SU-DHL-6 (cell line): ENCODE measurements at regions not wholly inside any gene's neighbourhood (a gene's known extent, or its start where the extent isn't known, plus 50 kb on each side); places are given as distances from the start of the nearest gene placed in this dataset.

Experiments used
- H2AFZ ChIP-seq: fragments of 200-600 bp; sonication (generic); 2 replicates; pipeline ENCODE4 v1.6.1; 2014; ENCODE audit warnings: low read depth, mild to moderate bottlenecking, moderate library complexity, mixed read lengths, antibody characterized with exemption, low read length; ENCODE audit not compliant: severe bottlenecking
- H3F3A ChIP-seq: fragments of 200-600 bp; shearing (Covaris generic); 2 replicates; pipeline ENCODE4 v1.6.0; 2016; ENCODE audit warnings: antibody characterized with exemption, mild to moderate bottlenecking; ENCODE audit not compliant: insufficient read depth
- H3K27ac ChIP-seq: fragments of 200-600 bp; sonication (generic); 2 replicates; pipeline ENCODE4 v1.5.1; 2016; ENCODE audit warnings: low read depth, mild to moderate bottlenecking, low read length, moderate library complexity, mixed read lengths
- H3K27me3 ChIP-seq: fragments of 200-600 bp; sonication (generic), shearing (Covaris generic); 2 replicates; pipeline ENCODE4 v1.6.0; 2014; ENCODE audit warnings: mild to moderate bottlenecking, low read length
- H3K36me3 ChIP-seq: fragments of 200-600 bp; sonication (generic); 2 replicates; pipeline ENCODE4 v1.6.1; 2014; ENCODE audit warnings: mild to moderate bottlenecking, low read length, mixed read lengths
- H3K4me2 ChIP-seq: fragments of 300-600, 200-600 bp; shearing (Covaris generic), sonication (generic); 2 replicates; pipeline ENCODE4 v1.6.0; 2014; ENCODE audit warnings: low read length, low read depth, mild to moderate bottlenecking; ENCODE audit not compliant: poor library complexity, severe bottlenecking
- H3K4me3 ChIP-seq: fragments of 200-600 bp; sonication (generic); 2 replicates; pipeline ENCODE4 v1.5.1; 2014; ENCODE audit warnings: antibody characterized with exemption, low read length, mild to moderate bottlenecking, mixed read lengths; ENCODE audit not compliant: insufficient read depth, poor library complexity, severe bottlenecking
- H3K79me2 ChIP-seq: fragments of 200-600 bp; sonication (generic); 2 replicates; pipeline ENCODE4 v1.6.1; 2014; ENCODE audit warnings: mild to moderate bottlenecking, low read length, moderate library complexity; ENCODE audit not compliant: insufficient read depth
- H3K9ac ChIP-seq: fragments of 200-600 bp; sonication (generic); 2 replicates; pipeline ENCODE4 v1.7.0; 2014; ENCODE audit warnings: mild to moderate bottlenecking, low read length
- H3K9me2 ChIP-seq: fragments of 200-600 bp; sonication (generic); replicated peaks from 2 replicates; pipeline ENCODE4 v1.6.1; 2014; ENCODE audit warnings: low read length; ENCODE audit not compliant: insufficient read depth
- H3K9me3 ChIP-seq: fragments of 200-600 bp; sonication (generic); 2 replicates; pipeline ENCODE4 v1.6.1; 2014; ENCODE audit warnings: low read length, mixed read lengths; ENCODE audit not compliant: insufficient read depth
- H4K20me1 ChIP-seq: fragments of 200-600 bp; sonication (generic); 2 replicates; pipeline ENCODE4 v1.6.1; 2014; ENCODE audit warnings: low read depth, mild to moderate bottlenecking, antibody characterized with exemption, low read length, moderate library complexity, mixed read lengths
- CTCF ChIP-seq: fragments of 200-600 bp; sonication (generic); IDR thresholded peaks from one replicate; pipeline ENCODE4 v1.5.1; 2017; ENCODE audit warnings: antibody characterized with exemption, mild to moderate bottlenecking, low read length, moderate library complexity; ENCODE audit not compliant: insufficient read depth, poor library complexity, severe bottlenecking
- EZH2phosphoT487 ChIP-seq: fragments of 200-600 bp; sonication (generic), shearing (Covaris generic); conservative IDR thresholded peaks from 2 replicates; pipeline ENCODE4 v1.6.1; 2018; ENCODE audit warnings: mild to moderate bottlenecking, antibody characterized with exemption, low read length, moderate library complexity, mixed read lengths

DNA sequence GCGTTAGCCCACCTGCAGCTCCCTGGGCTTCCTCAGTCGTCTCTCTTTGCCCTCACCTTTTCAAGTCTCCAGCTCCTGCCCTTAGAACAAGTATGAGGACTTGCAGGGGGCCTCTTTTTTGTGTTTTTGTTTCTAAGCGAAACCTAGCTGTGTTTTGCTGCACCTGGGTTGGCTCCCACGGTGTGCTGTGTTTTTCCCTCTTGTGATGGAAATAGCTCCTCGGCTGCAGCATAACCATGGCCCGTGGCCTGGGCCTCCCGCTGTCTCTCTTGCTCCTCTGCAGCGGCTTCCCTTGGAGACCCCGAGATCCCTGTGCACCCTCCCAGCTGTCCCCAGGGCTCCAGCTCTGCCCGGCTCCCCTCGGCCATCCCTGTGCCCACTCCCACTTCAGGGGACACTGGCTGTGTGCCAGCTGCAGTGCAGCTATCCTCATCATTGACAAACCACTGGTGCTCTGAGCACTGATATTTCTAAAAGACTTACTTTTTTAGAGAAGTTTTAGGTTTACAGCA lies 75.6 kb upstream of the TCERG1L start:
- Histone ChIP-seq H3F3A (no peaks in the 10 kb centered on the region), H3K79me2 (no peaks in the 10 kb centered on the region), H3K9me3 (no peaks in the 10 kb centered on the region), H3K36me3 (no peaks in the 10 kb centered on the region), H3K9ac (no peak overlapping the region), H3K9me2 (no peaks in the 10 kb centered on the region), H4K20me1 (no peaks in the 10 kb centered on the region), H3K4me2 (no peak overlapping the region), H3K27ac (no peak overlapping the region), H3K27me3 (no peaks in the 10 kb centered on the region), H3K4me3 (no peak overlapping the region), H2AFZ (no peak overlapping the region)
- TF ChIP-seq CTCF: no peak
- no peak for TF ChIP-seq EZH2phosphoT487

GRCh38 chr10:131391936-131392335 lies 80.4 kb upstream of the TCERG1L start:
- no peak overlapping the region for H3K9ac ChIP-seq
- H2AFZ ChIP-seq: no peak overlapping the region
- no peak overlapping the region for H3K27ac ChIP-seq
- H3K9me3 ChIP-seq: no peaks in the 10 kb centered on the region
- no peaks in the 10 kb centered on the region for H3K9me2 ChIP-seq
- H3F3A ChIP-seq: no peaks in the 10 kb centered on the region
- no peaks in the 10 kb centered on the region for H4K20me1 ChIP-seq
- no peaks in the 10 kb centered on the region for H3K27me3 ChIP-seq
- H3K36me3 ChIP-seq: no peaks in the 10 kb centered on the region
- no peak for TF ChIP-seq CTCF
- TF ChIP-seq EZH2phosphoT487: no peak
- H3K79me2 ChIP-seq: no peaks in the 10 kb centered on the region
- H3K4me2 ChIP-seq: no peak overlapping the region
- no peak overlapping the region for H3K4me3 ChIP-seq

DNA sequence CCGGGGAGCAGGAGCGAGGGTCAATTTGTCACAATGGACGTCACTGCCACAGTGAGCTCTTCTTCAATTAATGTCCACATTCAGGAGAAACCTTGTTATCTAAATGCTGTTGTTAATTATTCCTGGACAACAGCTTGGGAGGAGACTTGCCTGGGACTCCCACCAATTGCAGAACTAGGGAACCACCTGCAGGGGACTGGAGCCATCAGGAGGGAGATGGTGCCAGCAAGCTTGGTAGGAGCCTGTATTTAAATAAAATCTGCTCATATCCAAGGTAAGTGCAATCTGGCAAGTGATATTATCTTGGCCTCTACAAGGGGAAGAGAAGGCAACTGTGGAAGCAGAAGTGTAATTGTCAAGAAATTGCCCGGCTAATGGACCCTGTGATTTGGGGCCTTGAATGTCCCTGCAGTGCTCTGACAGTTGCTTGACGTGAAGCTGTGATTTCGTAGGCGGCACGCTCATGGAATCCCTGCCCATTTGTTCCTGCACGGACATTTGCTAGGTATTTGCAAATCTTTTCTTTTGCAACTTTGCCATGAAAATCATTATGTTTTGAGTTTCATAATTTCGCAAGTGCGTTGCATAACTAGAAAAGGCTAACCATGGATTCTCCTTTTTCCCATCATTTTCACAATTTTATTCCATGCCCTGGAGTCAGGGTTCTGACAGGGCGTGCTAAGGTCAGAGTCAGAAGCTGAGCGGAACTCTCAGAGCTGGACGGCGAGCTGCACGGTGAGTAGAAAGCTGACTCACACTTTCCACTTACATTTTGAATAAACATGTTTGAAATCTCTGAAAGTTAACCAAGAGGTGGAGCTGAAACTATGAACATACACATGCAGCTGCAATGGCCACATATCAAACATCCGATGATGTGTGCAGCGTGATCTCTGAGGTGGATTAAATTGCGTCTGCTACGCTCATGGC lies 84.9 kb upstream of the TCERG1L start:
- no peaks in the 10 kb centered on the region for H3K9me2 ChIP-seq
- no peaks in the 10 kb centered on the region for H3K9me3 ChIP-seq
- no peaks in the 10 kb centered on the region for H3K36me3 ChIP-seq
- no peak overlapping the region for H2AFZ ChIP-seq
- H3K4me3 ChIP-seq: no peak overlapping the region
- H4K20me1 ChIP-seq: no peaks in the 10 kb centered on the region
- H3K9ac ChIP-seq: no peak overlapping the region
- H3K79me2 ChIP-seq: no peaks in the 10 kb centered on the region
- H3K27me3 ChIP-seq: no peaks in the 10 kb centered on the region
- H3K27ac ChIP-seq: no peak overlapping the region
- H3K4me2 ChIP-seq: no peak overlapping the region
- H3F3A ChIP-seq: no peaks in the 10 kb centered on the region
- TF ChIP-seq EZH2phosphoT487 (no peak), CTCF (no peak)
